HG03469 (cell line): ENCODE measurements at regions not wholly inside any gene's neighbourhood (a gene's known extent, or its start where the extent isn't known, plus 50 kb on each side); places are given as distances from the start of the nearest gene placed in this dataset.

Experiments used
- ATAC-seq: cut with Tn5 transposase; IDR thresholded peaks from one replicate; pipeline ENCODE4 v1.9.1; 2021; ENCODE audit warnings: mild to moderate bottlenecking, moderate library complexity, moderate number of reproducible peaks; ENCODE audit not compliant: unreplicated experiment

DNA sequence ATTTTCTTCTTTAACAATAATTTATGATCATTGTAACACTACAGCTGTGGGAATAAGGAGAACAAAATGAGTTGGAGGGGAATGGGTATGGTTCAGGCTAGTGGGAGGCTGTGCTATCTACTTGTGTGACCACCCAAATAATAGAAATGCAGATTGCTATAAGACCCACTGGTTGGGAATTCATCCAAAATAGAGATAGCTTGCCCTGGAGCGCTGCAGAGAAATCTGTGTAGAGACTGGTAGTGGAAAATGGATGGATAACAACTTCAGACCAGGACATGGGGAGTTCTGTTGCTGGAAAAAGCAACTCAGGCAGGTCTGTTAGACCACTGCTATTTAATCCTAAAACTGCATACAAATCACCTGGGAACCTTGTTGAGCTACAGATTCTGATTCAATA, 137.1 kb upstream of the MKLN1 start:
- no peak for ATAC-seq

DNA sequence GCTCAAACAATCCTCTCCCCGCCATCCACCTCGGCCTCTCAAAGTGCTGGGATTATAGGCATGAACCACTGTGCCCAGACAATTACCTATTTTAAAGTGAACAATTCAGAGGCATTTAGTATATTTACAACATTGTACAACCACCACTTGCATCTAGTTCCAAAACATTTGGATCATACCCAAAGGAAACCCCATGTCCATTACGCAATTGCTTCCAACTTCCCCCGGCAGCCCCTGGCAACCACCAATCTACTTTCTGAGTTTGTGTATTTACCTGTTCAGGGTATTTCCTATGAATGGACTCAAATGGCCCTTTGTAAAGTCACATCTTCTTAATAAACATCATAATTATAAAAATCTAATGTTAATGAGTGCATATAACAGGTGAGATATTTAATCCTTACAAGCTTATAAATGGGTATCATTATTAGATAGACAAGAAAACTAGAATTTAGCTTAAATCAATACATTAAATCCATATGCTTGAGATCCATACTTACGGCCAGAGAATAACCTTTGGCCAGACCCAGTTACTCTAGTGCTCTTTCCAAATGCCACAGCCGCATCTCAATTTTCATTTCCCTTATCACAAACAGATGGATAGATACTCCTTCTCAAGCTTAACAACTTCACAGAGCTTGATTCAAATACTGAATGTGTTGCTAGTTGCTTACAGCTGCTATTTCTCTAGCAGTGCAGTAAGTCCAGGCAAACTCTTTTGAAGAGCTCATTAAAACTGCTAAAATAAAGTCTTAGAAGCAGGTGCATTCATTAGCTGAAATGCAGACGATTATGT, 133.4 kb upstream of the MKLN1 start:
- no peak for ATAC-seq

DNA sequence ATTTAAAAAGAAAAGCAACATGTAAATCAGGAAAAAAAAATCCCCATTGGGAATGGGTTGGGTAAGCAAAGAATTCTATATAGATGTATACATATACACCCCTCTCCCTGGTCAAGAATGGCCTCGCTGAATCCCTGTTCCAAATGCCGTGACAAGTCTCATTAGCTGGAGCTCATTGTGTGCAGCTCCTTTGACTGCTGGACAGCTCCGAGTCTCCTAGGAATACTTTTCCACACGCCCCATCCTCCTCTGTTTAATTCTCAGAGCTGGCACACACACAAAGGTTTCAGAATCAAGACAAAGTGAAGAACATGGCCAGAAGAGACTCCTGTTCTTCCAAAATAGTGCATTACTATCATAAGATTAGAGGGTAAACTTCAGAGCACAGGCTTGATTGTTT, 130.9 kb upstream of the MKLN1 start:
- no peak for ATAC-seq

DNA sequence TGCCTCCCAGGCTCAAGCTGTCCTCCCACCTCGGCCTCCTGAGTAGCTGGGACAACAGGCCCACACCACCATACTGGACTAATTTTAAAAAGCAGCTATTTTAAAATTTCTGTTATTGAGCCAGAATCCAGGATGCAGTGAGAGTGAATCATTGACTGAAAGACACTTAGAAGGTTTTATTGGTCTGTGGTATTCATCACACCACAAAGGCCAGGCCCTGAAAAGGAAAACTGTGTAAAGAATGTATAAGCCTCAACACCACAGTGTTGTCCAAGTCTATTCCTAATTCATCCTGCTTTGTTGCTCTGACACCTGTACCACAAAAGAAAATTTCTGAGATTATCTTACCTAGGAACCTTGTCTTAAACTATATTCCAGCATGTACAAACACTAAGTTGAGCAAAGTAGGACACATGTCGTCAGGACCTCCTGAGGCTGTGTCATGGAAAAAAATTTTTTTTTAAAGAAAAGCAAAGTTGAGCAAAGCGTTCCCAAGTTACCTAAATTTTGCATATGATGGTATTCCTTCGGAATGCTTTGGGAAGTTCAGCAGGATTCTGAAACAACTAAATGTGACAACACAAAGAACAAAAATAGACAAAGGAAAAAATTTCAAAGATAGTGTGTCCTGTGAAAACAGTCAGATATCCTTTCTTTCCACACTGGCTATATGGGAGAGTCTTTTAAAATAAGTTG, 129.6 kb upstream of the MKLN1 start:
- ATAC-seq, result no peak

DNA sequence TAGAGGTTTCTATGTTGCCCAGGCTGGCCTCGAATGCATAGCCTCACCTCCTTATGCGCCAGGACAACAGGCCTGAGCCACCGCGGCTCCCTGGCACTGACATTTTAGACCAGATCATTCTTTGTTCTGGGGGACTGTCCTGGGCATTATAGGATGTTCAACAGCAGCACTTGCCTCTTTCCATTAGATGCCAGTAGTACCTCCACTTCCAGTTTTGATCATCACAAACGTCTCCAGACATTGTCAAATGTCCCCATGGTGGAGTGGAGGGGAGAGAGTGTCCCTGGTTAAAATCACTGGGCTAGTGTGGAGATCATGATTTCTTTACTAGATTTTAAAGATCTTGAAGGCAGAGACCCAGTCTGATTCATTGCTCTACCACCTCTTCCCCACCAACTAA, 125.2 kb upstream of the MKLN1 start:
- no peak for ATAC-seq

DNA sequence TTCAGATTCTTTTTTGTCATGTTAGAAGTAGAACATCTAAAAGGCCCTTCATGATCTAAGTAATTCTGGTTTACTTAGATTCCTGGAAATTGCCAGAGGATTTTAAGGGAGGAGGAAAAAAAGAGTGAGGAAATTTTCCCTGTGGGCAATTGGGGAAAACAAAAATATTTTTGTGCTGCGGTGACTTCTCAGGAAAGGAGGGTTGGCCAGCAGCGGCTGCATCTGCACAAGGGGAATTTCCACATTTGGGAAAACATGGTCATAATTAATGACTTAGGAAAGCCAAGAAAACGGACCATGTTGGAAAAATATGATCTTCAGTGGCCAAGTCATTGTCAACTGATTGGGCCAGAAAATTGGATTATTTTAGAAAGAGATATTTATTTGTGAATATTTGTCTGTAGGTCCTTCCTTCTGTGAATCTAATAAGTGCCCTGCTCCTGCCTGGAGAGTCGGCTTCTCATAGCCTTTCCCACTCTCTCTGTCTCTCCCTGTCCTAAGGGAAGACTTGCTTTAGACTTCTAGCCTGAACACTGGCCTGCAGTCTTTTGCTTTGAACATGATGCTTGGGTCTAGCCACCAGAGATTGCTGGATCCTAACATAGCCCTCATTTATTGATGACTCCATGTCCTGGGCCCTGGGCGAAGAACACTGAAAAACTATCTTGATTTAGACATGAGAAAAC, 124.2 kb upstream of the MKLN1 start:
- ATAC-seq, result no peak

DNA sequence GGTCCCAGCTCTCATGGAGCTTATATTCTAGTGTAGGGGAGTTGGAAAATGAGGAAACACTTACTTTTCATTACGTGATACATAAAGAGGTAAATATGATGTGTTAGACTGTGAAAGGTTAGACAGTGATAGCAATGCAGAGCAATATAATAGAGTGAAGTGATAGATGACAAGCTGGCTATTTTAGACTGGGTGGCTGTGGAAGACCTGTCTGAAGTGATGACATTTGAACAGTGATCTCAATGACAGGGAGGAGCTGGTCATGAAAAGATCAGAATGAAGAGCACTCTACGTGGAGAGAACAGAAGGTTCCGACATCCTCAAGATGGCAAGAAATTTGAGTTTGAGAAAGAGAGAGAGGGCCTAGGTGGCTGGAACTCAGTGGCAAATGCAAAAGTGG, 118.9 kb upstream of the MKLN1 start:
- no peak for ATAC-seq

DNA sequence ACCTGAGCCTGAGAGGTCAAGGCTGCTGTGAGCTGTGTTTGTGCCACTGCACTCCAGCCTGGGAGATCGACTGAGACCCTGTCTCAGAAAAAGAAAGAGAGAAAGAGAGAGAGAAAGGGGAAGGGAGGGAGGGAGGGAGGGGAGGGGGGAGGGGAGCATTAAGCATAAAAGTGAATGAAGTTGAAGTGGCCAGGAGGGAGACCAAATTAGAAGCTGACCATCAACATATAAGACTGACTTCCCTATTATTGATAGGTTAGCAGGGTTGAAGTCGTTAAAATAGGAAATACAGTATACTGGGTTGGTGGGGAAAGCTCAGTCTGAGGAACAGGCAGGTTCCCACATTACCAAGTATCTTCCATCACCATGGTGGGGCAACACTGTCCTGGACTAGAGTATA, 117.1 kb upstream of the MKLN1 start:
- no peak for ATAC-seq

DNA sequence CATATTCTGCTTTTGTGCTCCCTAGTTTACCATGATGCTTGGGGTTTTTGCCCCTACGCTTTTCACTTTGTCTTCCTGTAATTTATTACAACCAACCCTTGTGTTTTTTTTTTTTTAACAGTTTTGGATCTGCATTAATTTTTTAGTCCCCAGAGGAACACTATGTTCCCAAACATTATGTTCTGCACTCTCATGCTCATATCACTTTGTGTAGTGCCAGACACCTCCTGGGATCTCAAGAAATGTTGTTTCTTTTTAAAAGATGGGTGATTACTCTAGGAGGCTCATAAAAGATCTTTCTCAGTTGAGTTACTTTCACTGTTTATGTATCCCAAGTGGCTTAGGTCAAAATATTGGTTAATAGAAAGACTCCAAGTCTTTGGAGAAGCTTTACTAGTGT, 116.2 kb upstream of the MKLN1 start:
- no peak for ATAC-seq

DNA sequence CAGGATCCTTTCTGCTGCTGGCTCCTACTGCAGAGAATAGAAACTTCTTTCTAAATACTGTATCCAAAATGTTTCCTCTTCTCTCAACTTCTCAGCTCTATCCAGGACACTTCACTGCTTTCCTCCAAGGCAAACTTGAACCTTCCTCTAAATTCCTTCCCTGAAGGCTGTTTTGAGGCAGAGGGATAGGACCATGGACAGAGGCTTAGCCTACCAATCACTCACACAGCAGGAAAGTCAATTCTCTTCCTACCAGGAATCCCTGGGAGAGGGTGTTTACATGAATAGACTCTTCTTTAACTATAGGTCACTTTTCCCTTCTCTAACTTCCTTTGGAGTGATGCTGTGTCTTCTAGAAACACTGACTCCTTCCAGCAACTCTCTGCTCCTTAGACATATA, 115.6 kb upstream of the MKLN1 start:
- no peak for ATAC-seq

DNA sequence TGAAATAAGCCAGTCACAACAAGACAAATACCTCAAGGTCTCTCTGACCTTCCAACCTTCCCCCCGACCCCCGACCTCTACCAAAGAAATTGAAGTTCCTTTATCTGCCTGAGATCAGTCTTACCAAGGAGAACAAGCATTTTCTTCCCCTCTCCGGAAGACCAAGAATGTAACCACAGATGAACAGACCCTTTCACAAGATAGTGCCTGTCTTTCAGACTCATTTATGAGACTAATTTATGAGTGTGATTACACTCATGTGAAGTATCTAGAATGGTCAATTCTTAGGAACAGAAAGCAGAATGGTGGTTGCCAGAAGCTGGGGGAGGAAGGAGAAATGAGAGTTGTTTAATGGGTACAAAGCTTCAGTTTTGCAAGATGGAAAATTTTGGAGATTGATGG, 108.9 kb upstream of the MKLN1 start:
- no peak for ATAC-seq

DNA sequence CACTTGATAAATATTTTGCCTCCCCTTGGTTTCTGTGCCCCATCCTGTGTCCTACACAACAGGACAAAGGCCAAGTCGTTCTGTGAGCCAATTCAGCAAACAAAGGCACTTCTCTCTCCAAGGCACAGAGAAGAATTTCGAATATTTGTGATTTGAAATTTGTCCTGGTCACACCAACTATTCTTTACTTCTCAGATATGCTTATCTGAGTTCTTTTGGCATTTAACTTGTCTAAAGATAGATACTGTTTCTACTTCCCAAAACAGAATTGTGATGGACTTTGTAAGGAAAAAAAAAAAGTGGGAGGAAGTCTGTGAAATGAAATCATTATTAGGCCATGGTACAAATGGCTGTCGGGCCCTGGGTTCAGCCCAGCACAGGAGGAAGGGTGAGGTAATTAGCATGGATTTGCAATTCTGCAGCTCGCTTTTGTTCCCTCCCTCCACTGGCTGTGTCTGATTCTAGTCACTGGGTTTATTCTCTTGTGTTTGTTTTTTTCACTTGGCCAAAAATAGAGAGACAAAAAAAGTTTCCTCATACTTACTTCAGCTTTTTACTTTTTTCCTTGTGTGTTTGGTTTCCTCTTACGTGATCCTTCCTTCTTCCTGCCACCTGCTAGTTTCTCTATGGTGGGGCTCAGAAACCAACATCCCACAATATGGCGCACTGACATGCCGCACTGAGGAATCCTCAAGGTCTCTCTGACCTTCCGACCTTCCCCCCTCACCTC, 108.2 kb upstream of the MKLN1 start:
- ATAC-seq, result no peak

DNA sequence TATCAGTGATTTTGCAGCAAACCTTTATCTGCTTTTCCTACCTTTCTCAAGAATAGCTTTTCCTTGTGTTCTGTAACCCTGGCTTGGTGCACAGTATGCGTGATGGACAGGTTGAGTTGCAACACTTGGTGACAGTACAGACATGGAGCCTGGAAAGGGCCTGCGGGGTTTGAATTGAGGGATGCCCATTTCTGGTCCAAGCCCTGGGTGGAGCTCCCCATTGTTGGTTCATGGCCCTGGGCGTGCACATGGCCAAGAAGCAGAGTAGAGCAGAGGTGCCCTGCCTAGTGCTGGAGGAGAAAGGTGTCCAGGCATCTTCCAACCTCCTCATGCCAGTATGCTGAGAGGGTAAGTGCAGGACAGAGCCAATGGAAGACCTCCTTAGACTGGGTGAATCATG, 106.6 kb upstream of the MKLN1 start:
- ATAC-seq, result no peak

DNA sequence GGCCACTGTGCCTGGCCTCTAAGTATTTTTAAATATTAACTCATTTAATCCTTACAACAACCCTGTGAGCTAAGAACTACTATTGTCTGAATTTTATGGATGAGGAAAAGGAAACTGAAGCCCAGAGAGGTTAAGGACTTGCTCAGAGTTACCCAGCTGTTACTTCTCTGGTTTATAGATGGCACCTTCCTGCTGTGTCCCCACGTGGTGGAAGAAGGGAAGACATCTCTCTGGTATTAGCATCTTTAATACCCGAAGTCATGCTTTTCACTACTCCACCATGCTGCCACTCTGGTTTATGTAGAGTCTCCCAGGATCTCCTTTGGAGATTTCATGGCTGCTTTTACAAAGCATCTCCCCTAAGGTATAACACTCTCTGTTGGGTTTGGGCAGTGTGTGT, 105.5 kb upstream of the MKLN1 start:
- no peak for ATAC-seq

DNA sequence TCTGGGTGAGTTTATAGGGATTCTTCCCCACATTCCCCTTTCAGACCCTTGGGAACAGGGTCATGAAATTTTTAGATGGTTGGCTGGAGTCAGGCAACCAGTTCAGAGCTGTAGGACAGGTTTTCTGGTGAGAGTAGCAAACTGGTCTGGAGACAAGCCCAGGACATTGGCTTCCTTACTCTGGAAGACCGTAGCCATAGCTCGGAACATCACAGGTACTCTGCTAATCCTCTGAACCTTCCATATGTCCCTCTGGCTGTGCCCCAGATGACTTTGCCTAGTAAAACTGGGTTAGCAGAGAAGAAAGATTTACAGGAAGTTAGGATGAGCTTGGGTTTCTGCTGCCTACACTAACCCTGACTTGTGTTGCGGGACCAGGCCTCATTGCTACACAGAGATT, 104.5 kb upstream of the MKLN1 start:
- ATAC-seq, result no peak

DNA sequence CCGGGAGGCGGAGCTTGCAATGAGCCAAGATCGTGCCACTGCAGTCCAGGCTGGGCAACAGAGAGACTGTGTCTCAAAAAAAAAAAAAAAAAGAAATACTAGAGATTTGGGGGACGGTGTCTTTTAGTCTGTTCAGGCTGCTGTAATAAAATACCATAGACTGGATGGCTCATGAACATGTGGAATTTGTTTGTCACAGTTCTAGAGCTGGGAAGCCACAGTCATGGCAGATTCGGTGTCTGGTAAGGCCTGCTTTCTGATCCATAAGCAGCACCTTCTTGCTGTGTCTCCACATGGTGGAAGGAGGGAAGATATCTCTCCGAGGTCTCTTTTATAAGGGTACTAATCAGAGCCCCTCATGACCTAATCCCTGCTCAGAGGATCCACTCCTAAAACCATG, 102.7 kb upstream of the MKLN1 start:
- ATAC-seq, result no peak

DNA sequence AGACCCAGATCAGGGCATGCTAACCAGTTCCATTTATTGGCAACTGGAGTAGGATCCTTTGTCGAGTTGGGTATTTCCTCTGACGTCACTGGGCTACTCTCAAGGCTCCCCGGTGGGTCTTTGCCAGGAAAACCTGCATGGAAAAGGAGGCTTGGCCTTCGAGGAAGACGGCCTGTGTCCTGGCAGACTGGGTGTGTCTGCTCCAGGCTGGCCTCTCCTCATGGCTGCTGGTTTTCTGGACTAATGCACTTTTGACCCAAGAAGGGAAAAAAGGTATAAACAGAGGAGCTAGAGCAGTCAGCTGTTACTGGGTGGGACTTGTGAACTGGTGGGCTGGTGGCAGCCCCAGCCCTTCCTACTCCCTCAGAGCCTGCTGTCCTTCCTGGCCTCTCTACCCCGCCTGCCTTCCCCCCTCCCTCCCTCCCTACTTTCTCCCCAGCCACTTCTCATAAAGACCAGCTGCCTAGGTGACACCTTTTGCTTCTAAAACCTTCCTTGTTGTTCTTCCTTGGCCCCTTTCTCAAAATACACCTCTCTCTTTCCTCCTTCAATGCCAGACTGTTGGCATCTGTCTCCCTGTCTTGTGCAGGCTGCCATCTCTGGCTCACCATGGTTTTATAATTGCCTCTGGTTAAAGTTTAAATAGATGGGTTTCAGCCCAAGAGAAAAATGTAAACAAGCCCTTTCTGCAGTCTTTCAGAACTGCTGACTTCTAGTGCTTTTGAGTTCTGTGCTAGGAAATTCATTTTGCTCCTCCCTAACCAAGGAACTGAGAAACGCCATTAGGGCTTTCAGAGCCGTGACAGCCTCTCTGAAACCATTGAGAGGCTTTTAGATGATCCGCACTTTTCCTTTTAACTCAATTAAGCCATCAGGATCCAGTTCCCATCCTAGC, 101.8 kb upstream of the MKLN1 start:
- ATAC-seq, result no peak

DNA sequence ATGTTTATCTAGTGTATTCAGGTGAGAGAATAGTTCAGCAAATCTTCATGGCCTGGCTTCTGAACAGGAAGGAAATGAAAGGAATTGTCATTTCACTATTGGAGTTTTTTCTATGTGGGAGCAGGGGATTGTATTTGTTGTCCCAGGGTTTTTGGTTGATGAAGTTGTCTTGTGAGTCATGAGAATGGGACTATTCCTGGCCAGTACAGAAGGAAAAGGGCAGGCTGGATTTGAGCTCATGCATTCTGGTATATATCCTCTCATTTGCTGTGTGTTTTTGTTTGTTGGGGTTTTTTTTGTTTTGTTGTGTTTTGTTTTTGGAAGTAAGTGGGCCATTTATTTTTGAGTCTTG, 101.2 kb upstream of the MKLN1 start:
- no peak for ATAC-seq

DNA sequence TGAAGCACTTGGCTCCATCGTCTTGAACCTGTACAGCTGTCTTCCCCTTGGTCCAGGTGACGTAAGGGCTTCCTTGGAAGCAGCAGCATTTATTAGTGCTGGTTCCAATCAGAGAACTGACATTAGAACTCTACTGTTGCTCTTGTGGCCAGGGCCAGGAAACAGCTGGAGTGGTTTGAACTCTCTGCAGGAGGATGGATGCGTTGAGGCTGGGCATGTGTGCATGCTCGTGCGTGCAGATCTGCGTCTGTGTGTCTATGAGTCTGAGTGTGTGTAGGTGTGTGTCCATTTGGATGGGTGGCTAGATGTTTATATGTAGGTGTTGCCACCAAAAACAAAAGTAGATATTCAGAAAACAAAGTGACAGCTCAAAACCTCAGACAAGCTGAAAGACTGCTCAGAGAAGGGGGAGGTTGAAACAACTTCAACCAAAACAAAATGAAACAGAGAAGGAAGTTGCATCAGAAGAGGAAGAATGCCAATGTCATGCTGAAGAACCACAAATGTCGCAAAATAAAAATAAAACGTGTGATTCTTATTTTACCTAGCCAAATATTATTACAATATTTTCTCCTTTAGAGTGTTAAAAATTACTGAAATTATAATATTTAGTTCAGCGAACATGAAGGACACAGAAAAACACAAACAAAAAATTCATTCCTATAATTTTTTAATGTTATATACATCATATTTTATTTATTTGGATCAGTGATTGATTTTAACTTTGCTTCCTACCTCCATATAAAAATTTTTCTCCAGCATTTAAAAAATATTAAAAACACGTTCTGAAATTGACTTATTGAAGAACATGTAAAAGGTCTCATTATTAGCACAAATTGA, 96.1 kb upstream of the MKLN1 start:
- peak; percentile 72 for ATAC-seq

DNA sequence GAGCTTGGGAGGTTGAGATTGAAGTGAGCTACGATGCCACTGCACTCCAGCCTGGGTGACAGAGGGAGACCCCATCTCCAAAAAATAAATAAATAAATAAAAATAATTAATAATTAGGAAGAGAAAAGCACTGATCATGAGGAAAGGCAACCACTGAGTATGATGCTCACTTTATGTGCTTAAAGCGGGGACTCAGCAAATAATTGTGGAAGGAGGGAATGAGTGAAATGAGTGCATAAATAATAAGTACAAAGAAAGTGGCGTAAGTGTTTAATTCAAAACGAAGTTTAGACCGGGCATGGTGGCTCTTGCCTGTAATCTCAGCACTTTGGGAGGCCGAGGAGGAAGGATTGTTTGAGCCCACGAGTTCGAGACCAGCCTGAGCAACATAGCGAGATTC, 94.9 kb upstream of the MKLN1 start:
- no peak for ATAC-seq
